ENCODE measurements at regions not wholly inside any gene's neighbourhood (a gene's known extent, or its start where the extent isn't known, plus 50 kb on each side); places are given as distances from the start of the nearest gene placed in this dataset.

DNA sequence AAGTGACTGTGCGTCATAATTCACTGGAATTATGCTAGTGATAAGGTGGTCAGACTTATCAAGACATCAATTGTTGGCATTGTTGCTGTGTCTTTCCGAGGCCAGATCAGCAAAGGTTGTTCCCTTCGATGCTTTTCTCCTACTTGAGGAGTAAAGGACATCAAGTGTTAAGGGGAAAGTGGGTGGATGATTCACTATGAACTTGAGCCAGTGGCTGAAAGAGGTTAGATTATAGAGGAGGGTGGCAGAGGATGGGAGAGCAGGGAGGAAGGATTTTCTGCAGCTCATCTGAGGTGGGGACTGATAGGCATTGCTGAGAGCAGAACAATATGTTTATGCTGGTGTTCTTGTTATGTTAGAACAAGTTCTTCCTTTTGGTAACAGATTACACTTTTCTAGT, 131.4 kb upstream of the AGR3 start:
- TF ChIP-seq EZH2 (IDR thresholded peaks at IDR 0.05; ENCODE audit: borderline replicate concordance, low read length) = no peak
- TF ChIP-seq, protein P1, sequence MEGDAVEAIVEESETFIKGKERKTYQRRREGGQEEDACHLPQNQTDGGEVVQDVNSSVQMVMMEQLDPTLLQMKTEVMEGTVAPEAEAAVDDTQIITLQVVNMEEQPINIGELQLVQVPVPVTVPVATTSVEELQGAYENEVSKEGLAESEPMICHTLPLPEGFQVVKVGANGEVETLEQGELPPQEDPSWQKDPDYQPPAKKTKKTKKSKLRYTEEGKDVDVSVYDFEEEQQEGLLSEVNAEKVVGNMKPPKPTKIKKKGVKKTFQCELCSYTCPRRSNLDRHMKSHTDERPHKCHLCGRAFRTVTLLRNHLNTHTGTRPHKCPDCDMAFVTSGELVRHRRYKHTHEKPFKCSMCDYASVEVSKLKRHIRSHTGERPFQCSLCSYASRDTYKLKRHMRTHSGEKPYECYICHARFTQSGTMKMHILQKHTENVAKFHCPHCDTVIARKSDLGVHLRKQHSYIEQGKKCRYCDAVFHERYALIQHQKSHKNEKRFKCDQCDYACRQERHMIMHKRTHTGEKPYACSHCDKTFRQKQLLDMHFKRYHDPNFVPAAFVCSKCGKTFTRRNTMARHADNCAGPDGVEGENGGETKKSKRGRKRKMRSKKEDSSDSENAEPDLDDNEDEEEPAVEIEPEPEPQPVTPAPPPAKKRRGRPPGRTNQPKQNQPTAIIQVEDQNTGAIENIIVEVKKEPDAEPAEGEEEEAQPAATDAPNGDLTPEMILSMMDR (conservative IDR thresholded peaks at IDR 0.05 in 1 of 2, IDR thresholded peaks at IDR 0.05 in 1 of 2; ENCODE audit: extremely low read depth in 1 of 2, insufficient read depth in 1 of 2, low read depth in 1 of 2, low read length in 2 of 2) = no peak
